ENCODE measurements at regions not wholly inside any gene's neighbourhood (a gene's known extent, or its start where the extent isn't known, plus 50 kb on each side); places are given as distances from the start of the nearest gene placed in this dataset.
"Not testable (repeated sequence)": the region's sequence is repeated elsewhere in the genome, so short reads cannot be mapped to it uniquely, and the experiment has no call there.

DNA sequence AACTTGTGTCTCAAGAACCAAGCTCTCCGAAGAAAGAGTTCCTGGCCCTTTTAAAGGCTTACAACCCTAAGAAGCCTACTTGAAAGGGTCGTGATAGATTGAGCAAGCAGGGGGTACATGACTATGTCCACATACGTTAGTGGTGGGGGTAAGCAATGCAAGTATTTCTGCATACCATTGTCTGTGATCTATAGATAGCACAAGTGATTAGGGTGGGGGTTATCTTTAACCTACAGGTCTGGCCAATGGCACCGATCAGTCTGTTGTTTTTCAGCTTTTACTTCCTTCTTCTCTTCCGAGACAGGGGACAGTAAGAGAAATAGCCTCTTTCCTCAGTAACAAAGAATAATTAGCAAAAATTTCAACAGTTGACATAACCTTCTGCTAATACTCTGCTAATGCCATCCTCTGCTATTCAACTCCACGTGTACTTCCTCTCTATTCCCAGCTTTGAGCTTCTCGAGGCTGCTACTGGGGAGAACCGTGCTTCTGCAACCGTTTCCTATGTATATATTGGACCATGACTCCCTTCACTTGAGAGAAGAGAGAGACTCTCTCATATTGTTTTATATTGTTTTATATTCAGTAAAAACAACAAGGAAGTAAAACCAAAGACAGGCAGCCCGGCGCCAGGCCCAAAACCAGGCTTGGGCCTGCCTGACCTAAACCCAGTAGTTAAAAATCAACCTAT is 727.7 kb upstream of the NCAM2 start:
- DNase-seq (ENCODE audit: low read depth) = no peak

DNA sequence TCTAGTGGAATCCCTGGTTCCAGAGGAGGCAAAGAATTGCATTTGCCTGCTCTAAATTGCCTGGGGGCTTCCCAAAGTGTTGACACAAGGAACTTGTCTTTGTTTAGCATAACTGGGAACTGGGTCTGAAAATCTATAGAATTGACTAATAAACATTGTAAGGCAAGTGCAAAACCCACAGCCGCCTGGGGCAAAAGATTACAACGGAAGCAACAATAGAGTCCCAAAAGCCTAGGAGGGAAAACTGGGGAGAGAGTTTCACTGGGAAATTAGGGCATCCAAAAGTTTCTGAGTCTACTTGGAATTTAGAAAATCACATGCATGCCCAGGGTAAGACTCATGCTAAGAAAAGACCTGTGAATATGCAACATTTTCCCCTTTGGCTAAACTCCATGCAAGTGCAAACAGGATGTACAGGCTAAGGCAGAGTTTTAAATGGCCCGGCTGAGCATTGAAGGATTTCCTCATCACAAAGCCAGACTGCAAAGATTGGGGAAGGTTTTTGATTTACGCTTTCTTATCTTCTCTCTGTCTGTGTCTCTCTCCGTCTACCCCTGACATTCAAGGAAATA is 725.3 kb upstream of the NCAM2 start:
- DNase-seq (ENCODE audit: low read depth) = no peak

DNA sequence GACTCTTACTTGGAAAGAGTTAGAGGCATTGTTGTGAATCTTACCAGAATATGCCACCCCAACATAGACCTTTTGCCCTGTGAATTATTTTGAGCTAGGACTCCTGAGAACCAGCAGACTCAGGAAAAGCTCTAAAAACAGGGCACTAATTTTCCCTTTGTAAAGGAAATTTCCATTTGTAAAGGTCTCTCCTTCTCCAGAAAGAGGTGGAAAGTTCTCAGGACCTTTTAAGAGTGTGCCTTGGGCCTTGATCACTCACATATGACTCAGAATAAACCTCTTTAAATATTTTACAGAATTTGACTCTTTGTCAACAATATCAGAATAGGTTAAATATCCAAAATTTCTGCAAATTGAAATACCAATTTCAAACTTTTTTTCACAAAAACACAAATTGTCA is 721.8 kb upstream of the NCAM2 start:
- no peak for DNase-seq (ENCODE audit: low read depth)

DNA sequence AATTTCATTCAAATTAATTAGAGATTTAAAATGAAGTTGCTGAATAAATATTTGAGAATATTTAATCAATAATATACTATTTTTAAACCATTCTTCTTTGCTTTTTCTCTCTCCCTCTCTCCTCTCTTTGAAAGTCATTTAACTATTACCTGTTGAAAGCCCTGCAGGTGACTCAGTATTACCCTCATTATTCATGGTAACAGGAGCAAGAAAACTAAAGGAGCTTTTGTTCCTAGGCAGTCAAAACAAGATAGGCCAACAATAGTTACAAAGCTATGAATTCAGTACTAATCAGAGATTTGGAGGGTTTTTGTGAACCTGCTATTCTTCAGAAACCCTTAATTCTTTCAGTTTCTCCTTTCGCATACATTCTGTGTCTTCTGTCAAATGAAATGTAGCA is 721.3 kb upstream of the NCAM2 start:
- DNase-seq (ENCODE audit: low read depth) = no peak

DNA sequence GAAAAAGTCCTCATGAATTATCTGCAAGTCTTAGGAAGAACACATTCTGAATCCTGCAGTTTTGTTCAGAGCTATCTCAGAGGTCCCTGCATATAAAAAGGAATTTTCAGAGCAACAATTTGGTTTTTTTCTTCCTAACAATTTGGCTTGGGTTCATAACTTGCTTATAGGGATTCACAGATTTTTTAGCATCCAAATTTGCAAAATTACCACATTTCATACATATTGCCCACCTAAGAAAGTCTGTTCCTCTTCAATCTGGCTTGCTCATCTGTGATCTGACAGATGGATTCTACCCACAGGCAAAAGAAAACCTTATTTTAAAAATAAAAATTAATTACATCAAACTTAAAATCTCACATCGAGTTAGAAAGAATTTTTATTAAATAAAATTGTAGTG is 714.4 kb upstream of the NCAM2 start:
- DNase-seq (ENCODE audit: low read depth) = no peak

DNA sequence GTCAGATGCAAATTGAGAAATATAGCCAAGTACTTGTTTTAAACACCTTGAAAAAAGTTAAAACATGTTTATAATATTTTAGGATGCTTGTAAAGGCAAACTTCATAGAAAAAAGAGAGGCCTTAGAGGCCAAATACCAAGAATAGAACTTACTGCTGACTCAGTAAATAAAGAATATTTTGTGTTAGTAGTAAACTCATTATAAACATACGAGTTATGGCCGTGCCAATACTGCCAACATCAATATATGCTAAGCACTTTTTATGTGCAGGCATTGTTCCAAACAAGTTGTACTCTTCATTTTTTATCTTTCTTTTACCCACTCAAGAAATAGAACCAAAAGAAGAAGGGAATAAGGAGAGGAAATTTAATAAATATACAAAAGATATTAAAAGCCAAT is 705.9 kb upstream of the NCAM2 start:
- DNase-seq (ENCODE audit: low read depth) = no peak

DNA sequence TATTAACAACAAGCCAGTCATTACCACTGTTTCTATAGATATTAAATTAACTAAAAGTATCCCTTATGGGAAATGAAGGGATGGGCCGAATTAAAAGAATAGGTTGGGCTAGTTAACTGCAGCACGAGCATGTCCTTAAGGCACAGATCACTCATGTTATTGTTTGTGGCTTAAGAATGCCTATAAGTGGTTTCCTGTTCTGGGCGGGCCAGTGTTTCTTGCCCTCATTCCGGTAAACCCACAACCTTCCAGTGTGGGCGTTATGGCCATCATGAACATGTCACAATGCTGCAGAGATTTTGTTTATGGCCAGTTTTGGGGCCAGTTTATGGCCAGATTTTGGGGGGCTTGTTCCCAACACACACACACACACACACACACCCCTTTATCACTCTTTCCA is 705.4 kb upstream of the NCAM2 start:
- DNase-seq (ENCODE audit: low read depth) = not testable (repeated sequence)

DNA sequence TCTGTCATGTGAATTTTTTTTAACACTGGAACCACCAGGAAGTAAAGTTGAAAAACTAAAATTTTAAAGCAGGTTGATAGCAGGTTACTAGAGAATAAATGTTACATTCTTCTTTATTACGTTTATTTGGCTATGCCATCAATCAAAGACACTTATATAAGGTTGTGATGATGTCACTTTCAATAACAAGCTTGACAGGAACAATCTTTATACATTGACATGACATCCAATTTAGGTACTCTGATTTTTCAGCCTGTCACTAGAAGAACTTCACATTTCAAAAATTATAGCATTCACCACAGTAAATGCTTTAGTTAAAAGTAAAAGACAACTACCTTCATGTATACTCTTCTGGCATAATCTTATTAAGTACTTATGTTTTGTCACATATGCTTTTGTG is 696.8 kb upstream of the NCAM2 start:
- DNase-seq (ENCODE audit: low read depth) = no peak

DNA sequence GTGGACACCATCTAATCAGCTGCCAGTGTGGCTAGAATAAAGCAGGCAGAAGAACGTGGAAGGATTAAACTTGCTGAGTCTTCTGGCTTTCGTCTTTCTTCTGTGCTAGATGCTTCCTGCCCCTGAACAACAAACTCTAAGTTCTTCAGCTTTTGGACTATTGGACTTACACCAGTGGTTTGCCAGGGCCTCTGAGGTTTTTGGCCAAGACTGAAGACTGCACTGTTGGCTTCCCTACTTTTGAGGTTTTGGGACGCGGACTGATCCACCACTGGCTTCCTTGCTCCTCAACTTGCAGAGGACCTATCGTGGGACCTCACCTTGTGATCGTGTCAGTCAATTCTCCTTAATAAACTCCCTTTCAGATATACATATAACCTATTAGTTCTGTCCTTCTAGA is 696.1 kb upstream of the NCAM2 start:
- no peak for DNase-seq (ENCODE audit: low read depth)

DNA sequence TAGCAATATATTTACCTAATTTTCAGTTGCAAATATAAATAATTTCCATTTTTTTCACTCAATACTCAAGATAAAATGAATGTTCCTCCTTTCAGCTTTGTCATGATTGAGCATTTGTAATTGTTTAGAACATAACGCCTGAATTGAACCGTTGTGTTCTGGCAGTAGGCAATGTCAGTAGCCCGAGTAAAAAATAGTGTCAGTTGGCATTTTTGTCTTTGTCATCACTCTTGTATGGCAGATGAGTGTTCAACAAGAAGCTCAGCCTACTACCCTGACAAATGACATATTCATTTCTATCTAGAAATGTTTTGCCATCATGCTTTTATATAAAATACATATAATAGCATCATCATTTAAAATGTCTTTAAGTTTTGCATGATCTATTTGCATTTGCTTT is 691.4 kb upstream of the NCAM2 start:
- no peak for DNase-seq (ENCODE audit: low read depth)

DNA sequence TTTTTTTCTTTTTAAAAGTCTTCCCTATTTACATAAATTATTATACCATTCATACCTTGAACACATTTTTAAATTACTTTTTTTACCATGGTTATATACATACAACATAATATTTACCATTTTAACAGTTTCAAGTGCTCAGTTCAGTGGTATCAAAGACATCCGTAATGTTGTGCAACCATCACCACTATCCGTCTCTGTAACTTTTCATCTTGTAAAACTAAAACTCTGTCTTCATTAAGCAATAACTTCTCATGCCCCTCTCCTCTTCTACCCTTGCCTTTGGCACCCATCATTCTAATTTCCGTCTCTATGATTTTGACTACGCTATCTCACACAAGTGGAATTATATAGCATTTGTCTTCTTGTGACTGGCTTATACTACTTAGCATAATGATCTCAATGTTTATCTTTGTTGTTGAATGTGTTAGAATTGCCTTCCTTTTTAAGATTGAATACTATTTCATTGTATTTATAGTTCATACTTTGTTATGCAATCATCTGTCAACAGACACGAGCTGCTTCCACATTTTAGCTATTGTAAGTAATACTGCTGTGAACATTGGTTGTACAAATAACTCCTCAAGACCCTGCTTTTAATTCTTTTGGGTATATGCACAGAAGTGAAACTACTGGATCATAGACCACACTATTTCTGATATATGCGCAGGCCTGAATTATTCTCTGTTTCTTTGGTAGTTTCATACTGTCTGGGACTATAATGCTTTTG is 689.5 kb upstream of the NCAM2 start:
- no peak for DNase-seq (ENCODE audit: low read depth)

DNA sequence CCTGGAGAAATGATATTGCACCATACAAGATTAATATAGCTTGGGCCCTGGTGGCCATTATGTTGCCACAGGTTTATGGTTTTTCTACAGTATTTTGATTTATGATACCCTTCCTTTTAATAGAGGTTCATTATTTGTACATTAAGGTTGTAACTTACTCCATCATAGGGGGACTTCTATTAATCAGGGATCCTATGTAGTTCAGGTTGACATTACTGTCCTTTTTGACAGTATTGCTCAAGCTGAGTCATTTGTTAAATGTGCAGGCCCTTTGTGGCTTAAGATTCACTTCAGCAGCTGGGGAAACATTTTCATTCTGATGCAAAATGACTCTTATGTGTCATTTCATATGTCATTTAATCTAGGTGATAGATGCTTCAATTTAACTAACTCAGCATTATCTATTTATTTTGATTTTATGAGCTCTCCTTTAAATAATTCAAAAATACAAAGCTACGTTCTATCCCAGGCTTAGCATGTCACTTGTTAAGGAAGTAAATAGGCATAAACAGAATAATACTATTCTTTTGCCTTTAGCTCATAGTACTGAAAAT is 686.9 kb upstream of the NCAM2 start:
- no peak for DNase-seq (ENCODE audit: low read depth)

DNA sequence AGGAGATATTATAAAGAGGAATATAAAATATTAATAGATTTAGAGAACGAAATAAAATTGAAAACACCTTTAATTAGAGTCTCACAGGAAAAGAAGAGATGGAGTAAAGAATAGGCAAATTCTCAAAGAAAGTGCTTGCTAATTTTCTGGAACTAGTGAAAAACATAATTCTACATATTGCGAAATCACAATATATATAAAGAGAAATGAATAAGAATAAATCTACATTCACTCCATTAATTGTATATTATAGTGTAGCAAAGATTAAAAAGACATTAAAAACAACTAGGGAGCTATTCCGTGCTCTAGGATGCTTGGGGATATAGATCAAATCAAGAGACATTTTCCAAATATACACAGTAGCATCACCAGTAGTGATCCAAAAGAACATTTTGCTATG is 685.2 kb upstream of the NCAM2 start:
- no peak for DNase-seq (ENCODE audit: low read depth)

DNA sequence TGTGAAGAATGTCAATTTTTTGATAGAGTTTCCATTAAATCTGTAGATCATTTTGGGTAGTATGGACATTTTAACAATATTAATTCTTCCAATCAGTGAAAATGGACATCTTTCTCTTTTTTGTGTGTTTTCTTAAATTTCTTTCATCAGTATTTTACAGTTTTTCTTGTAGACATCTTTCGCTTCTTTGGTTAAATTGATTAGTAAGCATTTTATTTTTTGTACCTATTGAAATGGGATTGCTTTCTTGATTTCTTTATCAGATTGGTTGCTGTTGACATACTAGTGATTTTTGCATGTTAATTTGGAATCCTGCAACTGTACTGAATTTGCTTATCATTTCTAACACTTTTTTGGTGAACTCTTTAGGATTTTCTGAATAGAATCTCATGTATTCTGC is 683.2 kb upstream of the NCAM2 start:
- no peak for DNase-seq (ENCODE audit: low read depth)

DNA sequence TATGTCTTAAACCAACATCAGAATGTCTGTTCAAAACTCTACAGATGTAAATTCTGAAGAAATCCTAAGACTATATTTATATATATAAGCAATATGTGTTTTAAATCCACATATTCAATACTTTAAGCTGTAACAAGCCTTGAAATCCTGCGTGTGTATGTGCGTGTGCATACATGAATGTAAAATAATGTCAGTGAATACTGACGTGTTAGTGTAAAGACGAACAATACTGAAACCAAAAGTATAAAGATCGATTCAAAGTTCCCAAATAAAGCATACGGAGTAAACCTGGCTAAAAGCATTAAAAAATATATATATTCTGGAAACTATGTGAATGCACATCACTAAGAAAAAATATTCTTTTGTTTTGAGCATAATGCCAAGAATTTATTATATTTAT is 668.6 kb upstream of the NCAM2 start:
- no peak for DNase-seq (ENCODE audit: low read depth)

DNA sequence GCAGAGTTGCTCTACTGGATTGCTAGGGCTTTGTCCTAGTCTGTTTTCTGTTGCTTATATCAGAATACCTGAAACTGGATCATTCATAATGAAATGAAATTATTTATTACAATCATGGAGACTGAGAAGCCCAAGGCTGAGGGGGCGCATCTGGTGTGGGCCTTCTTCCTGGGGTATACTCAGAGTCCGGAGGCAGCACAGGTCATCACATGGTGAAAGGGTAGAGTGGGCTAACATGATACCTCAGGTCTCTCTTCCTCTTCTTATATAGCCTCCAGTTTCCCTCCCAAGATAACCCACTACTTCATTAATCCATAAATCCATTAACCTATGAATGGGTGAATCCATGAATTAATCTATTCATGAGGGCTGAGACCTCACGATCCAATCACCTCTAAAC is 667.6 kb upstream of the NCAM2 start:
- DNase-seq (ENCODE audit: low read depth) = no peak

DNA sequence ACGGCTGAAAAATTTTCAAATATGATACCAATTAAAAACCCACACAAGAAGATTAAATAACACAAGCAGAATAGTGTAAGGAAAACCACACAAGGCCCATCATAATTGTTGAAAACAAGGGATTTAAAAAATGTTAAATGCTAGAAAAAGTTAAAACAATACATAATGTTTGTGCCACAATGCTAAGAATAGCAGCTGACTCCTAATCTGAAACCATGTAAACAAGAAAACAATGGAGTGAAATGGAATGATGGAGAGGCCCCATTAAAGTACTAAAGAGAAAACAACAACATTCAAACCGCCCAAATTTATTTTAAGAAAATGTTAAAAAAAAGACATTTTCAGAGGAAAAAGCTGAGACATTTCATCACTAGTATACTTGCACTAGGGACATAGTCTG is 663.6 kb upstream of the NCAM2 start:
- DNase-seq (ENCODE audit: low read depth) = no peak

DNA sequence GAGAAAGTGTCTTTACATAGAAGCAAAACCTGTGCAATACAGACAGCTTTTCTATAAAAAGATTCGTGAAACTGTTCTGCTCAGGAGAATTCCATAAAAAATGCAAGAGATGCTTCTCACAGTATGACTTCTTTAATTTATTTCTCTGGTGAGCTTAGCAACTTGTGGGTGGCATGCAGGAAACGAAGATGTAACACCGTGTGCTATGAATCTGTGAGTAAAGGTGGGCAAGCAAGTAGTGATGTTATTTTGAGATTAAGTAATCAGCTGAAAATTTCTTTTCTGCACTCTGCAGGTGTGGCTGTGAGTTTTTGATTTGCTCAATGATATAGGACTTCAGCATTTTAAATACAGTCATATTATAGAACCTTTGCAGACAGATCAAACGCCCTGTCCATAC is 656.8 kb upstream of the NCAM2 start:
- DNase-seq (ENCODE audit: low read depth) = no peak

DNA sequence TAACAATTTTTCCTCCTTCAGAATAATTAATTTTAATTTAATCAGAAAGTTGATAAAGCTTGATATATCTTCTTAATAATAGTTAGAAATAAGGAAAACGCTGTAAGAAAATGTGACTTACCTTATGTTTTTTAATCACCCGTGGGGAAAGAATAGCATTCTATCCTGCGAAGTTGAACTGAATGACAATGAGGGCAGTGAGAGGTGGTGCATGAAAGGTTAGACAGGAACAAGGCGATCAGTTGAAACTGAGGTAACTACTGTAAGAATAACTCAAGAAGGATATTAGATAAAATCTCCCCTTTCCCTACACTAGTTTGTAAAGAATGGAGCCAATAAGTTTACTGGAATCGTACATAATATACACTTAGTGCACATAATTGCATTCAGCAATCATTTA is 655.0 kb upstream of the NCAM2 start:
- DNase-seq (ENCODE audit: low read depth) = no peak

DNA sequence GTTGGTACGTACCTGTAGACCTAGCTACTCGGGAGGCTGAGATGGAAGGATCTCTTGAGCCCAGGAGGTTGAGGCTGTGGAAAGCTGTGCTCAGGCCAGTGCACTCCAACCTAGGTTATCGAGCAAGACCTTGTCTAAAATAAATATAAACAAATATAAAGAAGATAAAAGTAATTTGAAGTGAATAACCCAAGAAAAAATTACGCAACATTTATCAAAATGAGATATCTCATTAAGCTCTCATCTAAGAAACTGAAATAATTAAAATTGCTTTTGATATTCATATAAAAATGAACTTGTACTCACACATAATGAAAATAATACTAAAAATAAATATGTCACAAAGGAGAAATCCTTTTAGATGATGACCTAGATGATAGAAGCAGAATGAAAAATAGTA is 647.1 kb upstream of the NCAM2 start:
- no peak for DNase-seq (ENCODE audit: low read depth)

DNA sequence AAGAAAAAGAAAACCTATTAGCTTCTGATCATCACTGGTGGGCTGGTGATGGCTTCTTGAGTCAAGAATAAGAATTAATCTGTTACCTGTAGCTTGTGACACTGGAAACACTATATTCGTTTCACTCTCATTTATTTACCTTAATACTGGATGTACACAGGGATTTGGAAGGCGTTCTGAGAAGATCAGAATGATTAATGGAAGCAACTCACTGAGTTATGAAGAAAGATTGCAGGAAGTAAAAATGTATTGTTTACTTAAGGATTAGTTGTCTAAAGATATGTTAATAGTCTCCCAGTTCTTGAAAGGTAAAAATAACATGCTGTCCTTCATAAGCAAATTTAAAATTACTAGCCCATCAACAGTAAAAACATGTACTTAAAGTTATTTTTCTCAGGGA is 644.9 kb upstream of the NCAM2 start:
- DNase-seq (ENCODE audit: low read depth) = no peak

DNA sequence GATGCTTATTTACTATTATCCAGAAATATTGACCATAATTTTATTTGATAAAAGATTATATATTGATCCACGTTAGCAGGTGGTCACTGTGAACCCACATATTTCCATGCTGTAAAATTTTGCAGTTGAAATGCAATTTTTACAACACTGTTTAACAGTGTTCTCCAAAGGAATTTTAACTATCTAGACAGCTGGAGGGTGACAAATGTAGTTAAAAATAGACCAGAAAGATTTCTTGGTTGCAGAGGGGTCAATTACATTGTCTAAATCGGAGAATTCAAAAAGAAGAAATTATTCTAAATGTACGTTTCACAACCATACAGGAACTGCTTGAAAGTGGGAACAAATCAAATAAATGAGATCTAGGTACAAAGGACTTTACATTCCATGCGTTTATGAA is 625.2 kb upstream of the NCAM2 start:
- no peak for DNase-seq (ENCODE audit: low read depth)

DNA sequence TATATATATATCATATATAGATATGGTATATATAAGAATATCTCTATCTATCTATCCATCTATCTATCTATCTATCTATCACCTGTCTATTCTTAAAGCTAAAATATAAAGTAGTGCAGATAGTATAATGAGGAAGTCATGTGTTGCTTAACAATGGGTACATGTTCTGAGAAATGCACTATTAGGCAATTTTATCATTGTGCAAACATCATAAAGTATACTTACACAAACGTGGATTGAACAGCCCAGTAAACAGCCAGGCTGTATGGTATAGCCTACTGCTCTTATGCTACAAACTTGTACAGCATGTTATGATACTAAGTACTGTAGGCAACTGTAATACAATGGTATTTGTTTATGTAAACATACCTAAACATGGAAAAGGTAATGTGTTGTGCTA is 621.0 kb upstream of the NCAM2 start:
- no peak for DNase-seq (ENCODE audit: low read depth)

DNA sequence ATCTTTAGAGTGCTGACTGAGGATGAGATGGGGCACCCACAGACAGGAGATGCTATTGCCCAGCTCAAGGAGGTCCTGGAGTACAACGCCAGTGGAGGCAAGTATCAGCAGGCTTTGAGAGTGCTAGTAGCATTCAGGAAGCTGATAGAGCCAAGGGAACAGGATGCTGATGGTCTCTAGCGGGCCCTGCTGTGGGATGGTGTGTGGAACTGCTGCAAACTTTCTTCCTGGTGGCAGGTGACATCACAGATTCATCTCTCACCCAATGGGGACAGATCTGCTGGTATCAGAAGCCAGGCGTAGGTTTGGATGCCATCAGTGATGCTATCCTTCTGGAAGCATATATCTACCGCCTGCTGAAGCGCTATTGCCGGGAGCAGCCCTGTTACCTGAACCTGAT is 609.8 kb upstream of the NCAM2 start:
- DNase-seq (ENCODE audit: low read depth) = no peak
